ENCODE measurements at regions not wholly inside any gene's neighbourhood (a gene's known extent, or its start where the extent isn't known, plus 50 kb on each side); places are given as distances from the start of the nearest gene placed in this dataset.
A peak's percentile ranks its signal among the peaks of the same experiment; 100 is the strongest.

DNA sequence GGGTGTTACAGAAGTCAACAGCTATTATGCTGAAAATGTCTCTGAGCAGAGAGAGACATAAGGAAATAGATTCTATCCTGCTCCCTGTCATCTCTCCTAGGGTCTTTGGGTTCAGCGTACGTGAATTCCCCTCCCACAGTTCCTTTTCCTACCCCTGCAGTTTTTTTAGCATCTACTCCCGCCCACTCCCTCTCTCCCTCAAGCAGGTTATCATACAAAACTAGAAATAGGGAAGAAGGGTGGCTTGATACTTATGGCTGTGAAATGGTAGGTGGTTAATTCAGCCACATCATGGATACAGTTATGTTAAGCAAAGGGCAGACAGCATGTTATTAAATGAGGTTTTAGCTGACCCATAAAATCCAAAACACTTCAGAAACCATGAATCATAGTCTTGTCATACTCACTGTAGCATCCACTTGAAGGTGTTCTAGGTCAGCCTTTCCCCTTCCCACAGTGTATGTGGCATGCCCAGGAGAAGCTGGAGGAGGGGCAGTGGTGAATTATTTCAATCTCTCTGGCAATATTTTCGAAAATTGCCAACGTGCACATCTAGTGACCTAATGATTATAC lies 236.8 kb upstream of the SERP2 start:
- DNase-seq (ENCODE audit: low read depth), result no peak
- no peak overlapping the region for H3K4me3 ChIP-seq (ENCODE audit: low read depth, low read length)
- no peak for TF ChIP-seq CTCF (IDR thresholded peaks at IDR 0.05; ENCODE audit: control insufficient read depth, extremely low read depth, insufficient read depth)

- H3K4me3 ChIP-seq (ENCODE audit: low read depth, low read length), result no peak overlapping the region
- TF ChIP-seq CTCF (IDR thresholded peaks at IDR 0.05; ENCODE audit: control insufficient read depth, extremely low read depth, insufficient read depth), result no peak
- no peak for DNase-seq (ENCODE audit: low read depth)
These were observed 236.2 kb upstream of the SERP2 start for GRCh38 chr13:44137466-44137865.

DNA sequence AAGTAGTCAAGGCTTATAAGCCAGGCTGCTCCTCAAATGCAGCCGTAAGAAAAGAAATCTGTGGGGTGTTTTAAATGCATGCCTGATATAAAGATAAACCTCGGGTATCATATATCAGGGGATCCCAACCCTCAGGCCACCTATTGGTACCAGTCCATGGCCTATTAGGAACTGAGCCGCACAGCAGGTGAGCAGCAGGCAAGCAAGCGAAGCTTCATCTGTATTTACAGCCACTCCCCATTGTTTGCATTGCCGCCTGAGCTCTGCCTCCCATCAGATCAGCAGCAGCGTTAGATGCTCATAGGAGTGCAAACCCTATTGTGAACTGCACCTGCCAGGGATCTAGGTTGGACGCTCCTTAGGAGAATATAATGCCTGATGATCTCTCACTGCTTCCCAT lies 233.5 kb upstream of the SERP2 start:
- peak; percentile 41 for DNase-seq (ENCODE audit: low read depth)
- no peak overlapping the region for H3K4me3 ChIP-seq (ENCODE audit: low read depth, low read length)
- TF ChIP-seq CTCF (IDR thresholded peaks at IDR 0.05; ENCODE audit: control insufficient read depth, extremely low read depth, insufficient read depth), result no peak

DNA sequence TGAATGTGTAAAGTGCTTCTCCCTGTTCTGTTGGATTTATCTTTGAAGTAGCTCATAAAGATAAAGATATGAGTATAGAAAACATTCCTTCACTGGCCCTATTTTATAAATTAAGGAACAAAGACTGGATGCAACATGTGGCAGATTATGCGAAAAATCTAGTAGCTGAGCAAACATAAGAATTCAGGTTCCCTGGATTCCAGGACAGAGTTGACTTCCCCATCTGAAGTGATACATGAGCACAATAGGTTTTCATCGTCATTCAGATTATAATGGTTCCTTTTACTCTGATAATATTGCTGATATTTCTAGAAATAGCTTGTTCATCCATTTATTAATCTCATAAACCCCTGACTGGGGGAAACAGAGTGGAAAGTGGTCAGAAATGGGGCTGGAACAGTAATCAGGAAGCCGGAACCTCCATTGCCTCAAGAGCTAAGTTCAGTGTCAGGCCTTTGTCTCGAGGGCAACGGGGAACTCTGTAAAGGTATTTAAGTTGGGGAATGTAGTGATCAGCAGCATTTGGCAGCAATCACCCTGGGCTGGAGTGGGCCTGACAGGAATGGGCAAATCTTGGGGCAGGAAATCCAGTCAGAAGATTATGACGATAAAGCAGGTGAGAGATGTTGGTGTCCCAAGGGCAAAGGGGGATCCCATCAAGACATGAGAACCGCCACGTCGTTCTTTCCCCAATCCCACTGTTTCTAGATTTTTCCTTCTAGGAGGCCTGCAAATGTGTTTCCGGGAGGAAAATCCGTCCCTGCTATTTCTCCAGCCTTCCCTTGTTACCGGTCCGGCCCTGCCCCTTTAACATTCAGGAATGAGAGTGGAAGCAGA lies 232.5 kb upstream of the SERP2 start:
- DNase-seq (ENCODE audit: low read depth), result no peak
- peak overlapping the region; percentile 54 for H3K4me3 ChIP-seq (ENCODE audit: low read depth, low read length)
- no peak for TF ChIP-seq CTCF (IDR thresholded peaks at IDR 0.05; ENCODE audit: control insufficient read depth, extremely low read depth, insufficient read depth)

GRCh38 chr13:44141725-44142539 lies 231.7 kb upstream of the SERP2 start:
- no peak for TF ChIP-seq CTCF (IDR thresholded peaks at IDR 0.05; ENCODE audit: control insufficient read depth, extremely low read depth, insufficient read depth)
- peak overlapping the region; percentile 54 for H3K4me3 ChIP-seq (ENCODE audit: low read depth, low read length)
- DNase-seq (ENCODE audit: low read depth), result peak; percentile 73

GRCh38 chr13:44142540-44142867 lies 231.1 kb upstream of the SERP2 start:
- peak overlapping the region; percentile 52 for H3K4me3 ChIP-seq (ENCODE audit: low read depth, low read length)
- no peak for TF ChIP-seq CTCF (IDR thresholded peaks at IDR 0.05; ENCODE audit: control insufficient read depth, extremely low read depth, insufficient read depth)
- DNase-seq (ENCODE audit: low read depth), result no peak

Measured in LNCaP clone FGC (cell line).